Activated CD8-positive, alpha-beta T cell treated with anti-CD3 and anti-CD28 coated beads for 36 hours (primary cell): ENCODE measurements at regions not wholly inside any gene's neighbourhood (a gene's known extent, or its start where the extent isn't known, plus 50 kb on each side); places are given as distances from the start of the nearest gene placed in this dataset.

Source experiments
- ATAC-seq: fragments of 200-7000 bp; cut with Tn5 transposase; one replicate; pipeline ENCODE4 v1.10.0; 2021; ENCODE audit warnings: mild to moderate bottlenecking, moderate library complexity
- CTCF ChIA-PET: fragments of 350-600 bp; sonication (Branson Sonifier 250); formaldehyde crosslinking; loops from one replicate; lab custom pipeline; 2021; ENCODE audit warnings: antibody characterized with exemption; lab: Charles Lee
- POLR2A ChIA-PET: fragments of 350-600 bp; sonication (Branson Sonifier 250); formaldehyde crosslinking; loops from one replicate; lab custom pipeline; 2021; ENCODE audit warnings: antibody characterized with exemption; lab: Charles Lee
- DNase-seq: peaks from one replicate; pipeline ENCODE4 v3.0.0-alpha.2; 2020
- H3K27ac Mint-ChIP-seq: one replicate; pipeline ENCODE4 v1.8.0; 2021; ENCODE audit warnings: mild to moderate bottlenecking, mixed read lengths
- H3K27me3 Mint-ChIP-seq: one replicate; pipeline ENCODE4 v1.8.0; 2021; ENCODE audit warnings: mixed read lengths
- H3K36me3 Mint-ChIP-seq: one replicate; pipeline ENCODE4 v1.8.0; 2021; ENCODE audit warnings: low read depth, mixed read lengths
- H3K4me1 Mint-ChIP-seq: one replicate; pipeline ENCODE4 v1.8.0; 2021; ENCODE audit warnings: low read depth, mixed read lengths
- H3K4me3 Mint-ChIP-seq: one replicate; pipeline ENCODE4 v1.8.0; 2021; ENCODE audit warnings: mild to moderate bottlenecking, moderate library complexity, mixed read lengths
- H3K9me3 Mint-ChIP-seq: one replicate; pipeline ENCODE4 v1.8.0; 2021; ENCODE audit warnings: mixed read lengths
- CTCF ChIP-seq: fragments of 200-600 bp; IDR thresholded peaks from one replicate; pipeline ENCODE4 v1.8.0; 2022; ENCODE audit warnings: antibody characterized with exemption, mild to moderate bottlenecking
- intact Hi-C: fragments of 100-400 bp; cut with micrococcal nuclease; formaldehyde crosslinking; loops from one replicate; pipeline ENCODE4 v1.10.0; 2022

- Mint-ChIP-seq H3K4me3 (peak overlapping the region; percentile 59), H3K36me3 (no peaks in the 10 kb centered on the region), H3K27me3 (peaks cover 35% of the 10 kb centered on the region), H3K9me3 (no peaks in the 10 kb centered on the region), H3K4me1 (peaks cover 16% of the 10 kb centered on the region), H3K27ac (peak overlapping the region; percentile 6)
- ATAC-seq (peak; percentile 31), DNase-seq (peak; percentile 41)
- intact Hi-C loops = no loop called here
- CTCF ChIA-PET = interaction anchor here (1.4 kb wide), 1 partner anchor 12 kb away, joined by 3 read pairs; no protein-coding TSS in a partner anchor
- TF ChIP-seq CTCF = no peak
- POLR2A ChIA-PET = interaction anchor here (0.6 to 1.5 kb wide), 2 partner anchors 37 to 378 kb away, joined by 3 read pairs; no protein-coding TSS in a partner anchor
Observed at GRCh38 chr2:143937723-143938350, 582.1 kb downstream of the ZEB2 start.

GRCh38 chr2:143936848-143937722 is 582.8 kb downstream of the ZEB2 start:
- H3K36me3 Mint-ChIP-seq = no peaks in the 10 kb centered on the region
- peak overlapping the region; percentile 63 for H3K4me3 Mint-ChIP-seq
- CTCF ChIA-PET = interaction anchor here (1.4 kb wide), 1 partner anchor 13 kb away, joined by 3 read pairs; no protein-coding TSS in a partner anchor
- no peaks in the 10 kb centered on the region for H3K9me3 Mint-ChIP-seq
- ATAC-seq = peak; percentile 71
- intact Hi-C loops = no loop called here
- peaks cover 16% of the 10 kb centered on the region for H3K4me1 Mint-ChIP-seq
- TF ChIP-seq CTCF = no peak
- no peak overlapping the region for H3K27ac Mint-ChIP-seq
- POLR2A ChIA-PET = interaction anchor here (0.6 to 1.5 kb wide), 3 partner anchors 33 to 378 kb away, joined by 3 read pairs; no protein-coding TSS in a partner anchor
- DNase-seq = peak; percentile 57
- peaks cover 35% of the 10 kb centered on the region for H3K27me3 Mint-ChIP-seq

- DNase-seq = no peak
- H3K9me3 Mint-ChIP-seq = no peaks in the 10 kb centered on the region
- no peak for ATAC-seq
- CTCF ChIA-PET = interaction anchor here (1.4 kb wide), 1 partner anchor 14 kb away, joined by 3 read pairs; no protein-coding TSS in a partner anchor
- H3K4me3 Mint-ChIP-seq = peak overlapping the region; percentile 57
- H3K27ac Mint-ChIP-seq = peak overlapping the region; percentile 30
- intact Hi-C loops = no loop called here
- peaks cover 16% of the 10 kb centered on the region for H3K4me1 Mint-ChIP-seq
- POLR2A ChIA-PET = interaction anchor here (1.1 kb wide), 1 partner anchor 33 kb away, joined by 3 read pairs; no protein-coding TSS in a partner anchor
- TF ChIP-seq CTCF = no peak
- peaks cover 35% of the 10 kb centered on the region for H3K27me3 Mint-ChIP-seq
- no peaks in the 10 kb centered on the region for H3K36me3 Mint-ChIP-seq
Observed at GRCh38 chr2:143936538-143936847, 583.4 kb downstream of the ZEB2 start.

GRCh38 chr2:143935482-143935752 is 584.5 kb downstream of the ZEB2 start:
- POLR2A ChIA-PET = no interaction called here
- H3K27ac Mint-ChIP-seq = no peak overlapping the region
- CTCF ChIA-PET = interaction anchor here (1.0 kb wide), 1 partner anchor 13 kb away, joined by 3 read pairs; no protein-coding TSS in a partner anchor
- no peaks in the 10 kb centered on the region for H3K36me3 Mint-ChIP-seq
- H3K27me3 Mint-ChIP-seq = peaks cover 33% of the 10 kb centered on the region
- H3K4me1 Mint-ChIP-seq = peaks cover 13% of the 10 kb centered on the region
- no peaks in the 10 kb centered on the region for H3K9me3 Mint-ChIP-seq
- no peak for TF ChIP-seq CTCF
- H3K4me3 Mint-ChIP-seq = no peak overlapping the region
- no peak for ATAC-seq
- intact Hi-C loops = no loop called here
- no peak for DNase-seq
